SK-N-SH (cell line): ENCODE measurements at regions not wholly inside any gene's neighbourhood (a gene's known extent, or its start where the extent isn't known, plus 50 kb on each side); places are given as distances from the start of the nearest gene placed in this dataset.

Experiments used
- CTCF ChIA-PET: fragments of 300-600, 350-600 bp; formaldehyde crosslinking; extraction: SDS; loops from one replicate; lab custom pipeline; 2021; lab: Yijun Ruan, JAX
- POLR2A ChIA-PET: fragments of 350-600 bp; sonication (Branson Sonifier 250); formaldehyde crosslinking; extraction: SDS; loops from one replicate; lab custom pipeline; 2020; ENCODE audit warnings: antibody characterized with exemption, inconsistent platforms; lab: Yijun Ruan, JAX
- DNase-seq: peaks from one replicate; pipeline ENCODE4 v3.0.0; 2012
- H2AFZ ChIP-seq: fragments of 200-600 bp; sonication (generic); 2 replicates; pipeline ENCODE4 v1.8.1; 2016; ENCODE audit warnings: antibody characterized with exemption, mild to moderate bottlenecking, low read depth
- H3F3A ChIP-seq: fragments of 200-600 bp; sonication (generic); replicated peaks from 2 replicates; pipeline ENCODE3; 2016; ENCODE audit warnings: antibody characterized with exemption, mild to moderate bottlenecking; ENCODE audit not compliant: insufficient read depth
- H3K27ac ChIP-seq, 2 experiments: fragments of 200-500 bp in 1 of 2; fragments of 200-600 bp in 1 of 2; sonication (Bioruptor generic) in 1 of 2; sonication (generic), shearing (Covaris generic) in 1 of 2; 2 replicates each; pipeline versions ENCODE4 v1.5.1 to v1.6.1; 2014 to 2016; ENCODE audit warnings: low read depth in 2 of 2, inconsistent platforms in 1 of 2, low read length in 1 of 2, mild to moderate bottlenecking in 1 of 2, mixed read lengths in 1 of 2
- H3K27me3 ChIP-seq: fragments of 200-600 bp; sonication (generic), shearing (Covaris generic); 2 replicates; pipeline ENCODE4 v1.6.1; 2016; ENCODE audit warnings: mixed run types; ENCODE audit not compliant: insufficient read depth
- H3K36me3 ChIP-seq, 2 experiments: fragments of 200-500 bp in 1 of 2; fragments of 200-600 bp in 1 of 2; sonication (Bioruptor generic) in 1 of 2; sonication (generic) in 1 of 2; replicated peaks in 1 of 2; 2 replicates each; pipeline versions ENCODE3 to v1.5.1; 2014 to 2016; ENCODE audit warnings: low read length in 1 of 2, mild to moderate bottlenecking in 1 of 2; ENCODE audit not compliant: insufficient read depth in 2 of 2, control insufficient read depth in 1 of 2
- H3K4me1 ChIP-seq, 2 experiments: fragments of 200-500 bp in 1 of 2; fragments of 200-600 bp in 1 of 2; sonication (Bioruptor generic) in 1 of 2; sonication (generic), shearing (Covaris generic) in 1 of 2; 2 replicates each; pipeline versions ENCODE4 v1.5.1 to v1.6.1; 2014 to 2016; ENCODE audit warnings: low read depth in 1 of 2, low read length in 1 of 2, mixed run types in 1 of 2; ENCODE audit not compliant: insufficient read depth in 2 of 2, control insufficient read depth in 1 of 2
- H3K4me2 ChIP-seq: fragments of 200-600 bp; sonication (generic), shearing (Covaris generic); 2 replicates; pipeline ENCODE4 v1.6.1; 2017; ENCODE audit warnings: mixed run types
- H3K4me3 ChIP-seq, 2 experiments: fragments of 200-500 bp in 1 of 2; fragments of 200-600 bp in 1 of 2; sonication (Bioruptor generic) in 1 of 2; sonication (generic), shearing (Covaris generic) in 1 of 2; 2 replicates each; pipeline versions ENCODE4 v1.5.1 to v1.8.1; 2014 to 2016; ENCODE audit warnings: low read depth in 2 of 2, inconsistent platforms in 1 of 2, low read length in 1 of 2, mild to moderate bottlenecking in 1 of 2, mixed read lengths in 1 of 2, moderate library complexity in 1 of 2
- H3K79me2 ChIP-seq: fragments of 200-600 bp; sonication (generic); 2 replicates; pipeline ENCODE4 v1.8.1; 2017; ENCODE audit warnings: mild to moderate bottlenecking; ENCODE audit not compliant: insufficient read depth
- H3K9ac ChIP-seq: fragments of 200-600 bp; sonication (generic); 2 replicates; pipeline ENCODE4 v1.6.1; 2017; ENCODE audit warnings: mixed run types
- H3K9me2 ChIP-seq: fragments of 200-600 bp; sonication (generic); 2 replicates; pipeline ENCODE4 v1.6.1; 2017; ENCODE audit warnings: mixed run types
- H3K9me3 ChIP-seq: fragments of 200-600 bp; sonication (generic); 2 replicates; pipeline ENCODE4 v1.6.1; 2017; ENCODE audit warnings: mixed run types, mild to moderate bottlenecking, moderate library complexity
- H4K20me1 ChIP-seq: fragments of 200-600 bp; sonication (generic); 2 replicates; pipeline ENCODE4 v1.6.1; 2017; ENCODE audit warnings: mild to moderate bottlenecking, mixed run types; ENCODE audit not compliant: insufficient read depth
- CTCF ChIP-seq: fragments of 200-600 bp; sonication (generic); IDR thresholded peaks from 2 replicates; pipeline ENCODE4 v1.6.1; 2017; ENCODE audit warnings: antibody characterized with exemption, mild to moderate bottlenecking, moderate library complexity
- ELF1 ChIP-seq: IDR thresholded peaks from 2 replicates; pipeline ENCODE4 v1.4.0; 2012
- IRF3 ChIP-seq: fragments of 150-350 bp; IDR thresholded peaks from 2 replicates; pipeline ENCODE4 v1.6.1; 2016; ENCODE audit warnings: mild to moderate bottlenecking, low read depth, low read length
- MEF2A ChIP-seq: IDR thresholded peaks from 2 replicates; pipeline ENCODE4 v1.4.0; 2012; ENCODE audit warnings: low read depth, borderline replicate concordance
- MXI1 ChIP-seq: IDR thresholded peaks from 2 replicates; pipeline ENCODE4 v1.6.1; 2012; ENCODE audit warnings: mild to moderate bottlenecking, low read depth, low read length, improper control_type of control experiment
- TAF1 ChIP-seq: IDR thresholded peaks from 2 replicates; pipeline ENCODE4 v1.6.1; 2012; ENCODE audit warnings: low read depth, mild to moderate bottlenecking, low read length, moderate library complexity, borderline replicate concordance
- TCF12 ChIP-seq: IDR thresholded peaks from 2 replicates; pipeline ENCODE4 v1.4.0; 2012
- YY1 ChIP-seq: IDR thresholded peaks from 2 replicates; pipeline ENCODE4 v1.4.0; 2012; ENCODE audit warnings: low read depth, mild to moderate bottlenecking
- ZBTB33 ChIP-seq: IDR thresholded peaks from 2 replicates; pipeline ENCODE4 v1.4.0; 2012; ENCODE audit warnings: low read depth, borderline replicate concordance
- WGBS: methylation state at CpG from one replicate; pipeline ENCODE4 v1.1.6; 2017; ENCODE audit warnings: low lambda C conversion rate; 5-methylcytosine and 5-hydroxymethylcytosine counted together

GRCh38 chr1:208684192-208684591 is 440.0 kb upstream of the PLXNA2 start:
- no peaks in the 10 kb centered on the region for H3K9me2 ChIP-seq
- WGBS: 72% methylated on average over 2 of the region's 2 CpGs
- peaks cover 0 to 3% of the 10 kb centered on the region in 2 experiments; a peak in 1 of 4 replicates for H3K4me1 ChIP-seq
- no peaks in the 10 kb centered on the region for H3K36me3 ChIP-seq
- H3K79me2 ChIP-seq: no peaks in the 10 kb centered on the region
- H3K9ac ChIP-seq: no peak overlapping the region
- no peak overlapping the region for H3K4me2 ChIP-seq
- no peak overlapping the region for H3K27ac ChIP-seq
- no peak overlapping the region for H3K4me3 ChIP-seq
- POLR2A ChIA-PET: no interaction called here
- no peaks in the 10 kb centered on the region for H3F3A ChIP-seq
- H3K9me3 ChIP-seq: no peaks in the 10 kb centered on the region
- no peaks in the 10 kb centered on the region for H4K20me1 ChIP-seq
- no peak for TF ChIP-seq TCF12
- TF ChIP-seq MXI1: no peak
- TF ChIP-seq TAF1: no peak
- no peak for TF ChIP-seq ELF1
- TF ChIP-seq ZBTB33: no peak
- no peak overlapping the region for H2AFZ ChIP-seq
- no peaks in the 10 kb centered on the region for H3K27me3 ChIP-seq
- DNase-seq: no peak
- CTCF ChIA-PET: interaction anchor here (1.0 to 1.3 kb wide), 2 partner anchors 32 to 519 kb away, joined by 3 to 5 read pairs; no protein-coding TSS in a partner anchor

GRCh38 chr1:208686592-208686991 is 442.4 kb upstream of the PLXNA2 start:
- Histone ChIP-seq H3K4me2 (no peak overlapping the region), H3K4me3 (no peak overlapping the region), H3K27ac (no peak overlapping the region), H3K9ac (no peak overlapping the region), H3K4me1 (peaks cover 0 to 3% of the 10 kb centered on the region in 2 experiments; a peak in 1 of 4 replicates), H3F3A (no peaks in the 10 kb centered on the region), H4K20me1 (no peaks in the 10 kb centered on the region), H3K9me2 (no peaks in the 10 kb centered on the region), H2AFZ (no peak overlapping the region), H3K27me3 (no peaks in the 10 kb centered on the region), H3K79me2 (no peaks in the 10 kb centered on the region), H3K9me3 (no peaks in the 10 kb centered on the region), H3K36me3 (no peaks in the 10 kb centered on the region)
- POLR2A ChIA-PET: no interaction called here
- CTCF ChIA-PET: interaction anchor here (1.0 kb wide), 1 partner anchor 34 kb away, joined by 3 read pairs; no protein-coding TSS in a partner anchor
- no peak for DNase-seq
- TF ChIP-seq MEF2A (no peak), YY1 (no peak)
- 18% methylated on average over 2 of the region's 2 CpGs for WGBS

GRCh38 chr1:208688656-208689315 is 444.6 kb upstream of the PLXNA2 start:
- POLR2A ChIA-PET: no interaction called here
- 56% methylated on average over 2 of the region's 2 CpGs for WGBS
- no peak overlapping the region for H3K4me2 ChIP-seq
- CTCF ChIA-PET: no interaction called here
- H3K9me3 ChIP-seq: no peaks in the 10 kb centered on the region
- H3K79me2 ChIP-seq: no peaks in the 10 kb centered on the region
- H3F3A ChIP-seq: no peaks in the 10 kb centered on the region
- H3K9me2 ChIP-seq: no peaks in the 10 kb centered on the region
- H3K9ac ChIP-seq: no peak overlapping the region
- H3K4me3 ChIP-seq: no peak overlapping the region
- H3K36me3 ChIP-seq: no peaks in the 10 kb centered on the region
- DNase-seq: no peak
- H3K27ac ChIP-seq: no peak overlapping the region
- TF ChIP-seq CTCF: no peak
- TF ChIP-seq IRF3: no peak
- no peaks in the 10 kb centered on the region for H4K20me1 ChIP-seq
- H2AFZ ChIP-seq: no peak overlapping the region
- H3K4me1 ChIP-seq: no peaks in the 10 kb centered on the region
- H3K27me3 ChIP-seq: no peaks in the 10 kb centered on the region
